PC-9 (cell line): ENCODE measurements at regions not wholly inside any gene's neighbourhood (a gene's known extent, or its start where the extent isn't known, plus 50 kb on each side); places are given as distances from the start of the nearest gene placed in this dataset.
"Not testable (repeated sequence)": the region's sequence is repeated elsewhere in the genome, so short reads cannot be mapped to it uniquely, and the experiment has no call there.

Experiments
- EZH2 ChIP-seq: fragments of 200-600 bp; sonication (generic); IDR thresholded peaks from 2 replicates; pipeline ENCODE4 v1.8.0; 2017; ENCODE audit warnings: antibody characterized with exemption, low read depth
- TF ChIP-seq, protein P1 (sequence below): fragments of 200-600 bp; sonication (generic); conservative IDR thresholded peaks from 2 replicates; pipeline ENCODE4 v1.6.1; 2017; ENCODE audit warnings: mixed run types, antibody characterized with exemption, mild to moderate bottlenecking, moderate library complexity

DNA sequence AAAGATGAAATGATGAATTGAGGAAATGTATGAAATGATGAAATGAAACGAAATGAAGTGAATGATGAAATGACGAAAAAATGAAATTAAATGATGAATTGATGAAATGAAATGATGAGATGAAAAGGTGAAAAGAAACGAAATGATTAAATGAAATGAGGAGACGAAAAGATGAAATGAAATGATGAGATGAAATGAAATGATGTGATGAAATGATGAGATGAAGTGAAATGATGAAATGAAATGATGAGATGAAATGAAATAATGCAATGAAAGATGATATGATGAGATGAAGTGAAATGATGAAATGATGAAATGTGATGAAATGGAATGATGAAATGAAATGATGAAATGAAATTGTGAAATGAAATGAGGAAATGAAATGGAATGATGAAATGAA is 469.7 kb downstream of the FAM72C start:
- TF ChIP-seq EZH2: not testable (repeated sequence)
- TF ChIP-seq, protein P1, sequence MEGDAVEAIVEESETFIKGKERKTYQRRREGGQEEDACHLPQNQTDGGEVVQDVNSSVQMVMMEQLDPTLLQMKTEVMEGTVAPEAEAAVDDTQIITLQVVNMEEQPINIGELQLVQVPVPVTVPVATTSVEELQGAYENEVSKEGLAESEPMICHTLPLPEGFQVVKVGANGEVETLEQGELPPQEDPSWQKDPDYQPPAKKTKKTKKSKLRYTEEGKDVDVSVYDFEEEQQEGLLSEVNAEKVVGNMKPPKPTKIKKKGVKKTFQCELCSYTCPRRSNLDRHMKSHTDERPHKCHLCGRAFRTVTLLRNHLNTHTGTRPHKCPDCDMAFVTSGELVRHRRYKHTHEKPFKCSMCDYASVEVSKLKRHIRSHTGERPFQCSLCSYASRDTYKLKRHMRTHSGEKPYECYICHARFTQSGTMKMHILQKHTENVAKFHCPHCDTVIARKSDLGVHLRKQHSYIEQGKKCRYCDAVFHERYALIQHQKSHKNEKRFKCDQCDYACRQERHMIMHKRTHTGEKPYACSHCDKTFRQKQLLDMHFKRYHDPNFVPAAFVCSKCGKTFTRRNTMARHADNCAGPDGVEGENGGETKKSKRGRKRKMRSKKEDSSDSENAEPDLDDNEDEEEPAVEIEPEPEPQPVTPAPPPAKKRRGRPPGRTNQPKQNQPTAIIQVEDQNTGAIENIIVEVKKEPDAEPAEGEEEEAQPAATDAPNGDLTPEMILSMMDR: not testable (repeated sequence)
